HG03060 (cell line): ENCODE measurements at regions not wholly inside any gene's neighbourhood (a gene's known extent, or its start where the extent isn't known, plus 50 kb on each side); places are given as distances from the start of the nearest gene placed in this dataset.
"Not testable (repeated sequence)": the region's sequence is repeated elsewhere in the genome, so short reads cannot be mapped to it uniquely, and the experiment has no call there.

Source experiments
- ATAC-seq: cut with Tn5 transposase; IDR thresholded peaks from one replicate; pipeline ENCODE4 v1.9.1; 2021; ENCODE audit warnings: low read depth, moderate number of reproducible peaks; ENCODE audit not compliant: unreplicated experiment

DNA sequence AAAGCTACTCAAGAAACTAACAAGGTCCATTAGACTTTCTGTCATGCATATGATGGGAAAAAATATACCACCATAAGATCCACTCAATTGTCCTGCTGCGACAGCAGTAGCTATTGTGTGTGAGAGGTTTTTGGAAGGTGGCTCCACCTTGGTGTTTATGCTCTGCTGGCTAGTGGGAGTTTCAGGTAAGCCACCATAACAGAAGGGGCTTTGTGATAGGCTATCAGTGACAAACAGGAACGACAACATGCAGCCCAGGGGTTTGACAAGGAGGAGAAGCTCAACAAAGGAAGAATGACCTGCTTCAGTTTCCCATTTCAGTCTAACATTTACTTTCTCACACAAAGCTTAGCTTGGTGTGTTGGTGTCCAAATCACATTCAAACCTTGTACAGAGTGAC is 182.6 kb downstream of the ATOH1 start:
- ATAC-seq, result no peak

- ATAC-seq, result no peak
Observed at GRCh38 chr4:94014484-94015136, 186.1 kb downstream of the ATOH1 start.

- ATAC-seq, result no peak
Observed at GRCh38 chr4:94015956-94016355, 187.4 kb downstream of the ATOH1 start.

DNA sequence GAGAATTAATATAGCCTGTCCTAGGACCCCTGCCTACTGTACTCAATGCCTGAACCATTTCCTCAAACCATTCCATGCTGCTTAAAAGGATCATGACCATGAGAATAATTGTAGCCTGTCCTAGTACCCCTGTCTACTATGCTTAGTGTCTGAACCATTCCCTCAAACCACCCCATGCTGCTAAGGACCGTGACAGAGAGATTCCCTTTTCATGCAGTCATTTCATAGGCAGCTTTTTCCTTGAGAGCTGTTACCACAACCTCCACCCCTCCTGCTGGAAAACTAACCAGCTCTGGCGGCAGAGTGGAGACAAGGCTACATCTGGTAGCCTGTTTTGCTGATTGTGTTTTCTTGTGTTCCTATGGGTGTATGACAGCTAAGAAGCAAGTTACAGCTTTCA is 174.9 kb upstream of the SMARCAD1 start:
- ATAC-seq, result no peak

GRCh38 chr4:94036964-94037363 is 170.7 kb upstream of the SMARCAD1 start:
- ATAC-seq, result no peak

- ATAC-seq, result no peak
Observed at GRCh38 chr4:94038195-94038594, 169.5 kb upstream of the SMARCAD1 start.

- no peak for ATAC-seq
Observed at GRCh38 chr4:94039226-94039625, 168.4 kb upstream of the SMARCAD1 start.

GRCh38 chr4:94044471-94044870 is 163.2 kb upstream of the SMARCAD1 start:
- ATAC-seq, result not testable (repeated sequence)

- no peak for ATAC-seq
Observed at GRCh38 chr4:94063084-94063483, 144.6 kb upstream of the SMARCAD1 start.

DNA sequence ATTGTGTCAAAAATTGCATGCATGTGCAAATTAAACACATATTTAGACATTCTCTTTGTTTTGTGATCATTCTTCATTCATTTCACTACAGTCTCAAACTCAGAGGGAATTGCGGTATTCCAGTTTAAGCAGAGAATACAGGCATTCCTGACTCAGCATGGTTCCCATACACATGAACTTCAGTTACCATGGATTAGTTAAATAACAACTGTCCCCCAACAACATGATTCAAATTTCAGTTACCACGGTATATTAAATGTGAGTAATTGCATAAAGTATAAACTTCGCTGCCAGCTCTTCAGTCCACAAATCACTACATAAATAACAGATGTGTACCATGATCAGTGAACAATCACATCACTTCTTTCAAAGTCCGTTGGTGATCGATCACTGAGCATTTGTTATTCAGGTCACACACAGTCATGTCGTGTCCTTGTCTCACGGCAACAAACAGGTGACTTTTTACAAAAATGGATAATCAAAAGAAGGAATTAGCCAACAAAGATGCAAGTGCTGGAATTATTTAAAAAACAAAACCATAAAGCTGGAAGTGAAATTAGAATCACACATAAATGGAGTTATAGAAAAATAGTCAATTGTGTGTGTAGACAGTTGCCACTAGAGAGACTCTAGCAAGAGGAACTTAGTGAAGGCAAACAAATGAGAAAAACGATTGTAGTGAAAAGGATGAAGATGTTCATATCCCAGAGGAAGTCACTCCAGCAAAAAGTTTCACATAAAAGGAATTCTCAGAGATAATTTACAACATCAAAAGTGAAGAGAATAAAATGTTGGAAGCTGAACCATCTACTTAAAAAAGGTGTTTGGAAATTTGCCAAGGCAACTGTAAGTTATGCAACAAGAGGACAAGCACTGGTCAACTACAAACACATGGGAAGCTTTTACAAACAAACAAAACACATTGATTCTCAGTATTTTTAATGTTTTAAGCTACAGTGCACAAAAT is 138.6 kb upstream of the SMARCAD1 start:
- ATAC-seq, result no peak

DNA sequence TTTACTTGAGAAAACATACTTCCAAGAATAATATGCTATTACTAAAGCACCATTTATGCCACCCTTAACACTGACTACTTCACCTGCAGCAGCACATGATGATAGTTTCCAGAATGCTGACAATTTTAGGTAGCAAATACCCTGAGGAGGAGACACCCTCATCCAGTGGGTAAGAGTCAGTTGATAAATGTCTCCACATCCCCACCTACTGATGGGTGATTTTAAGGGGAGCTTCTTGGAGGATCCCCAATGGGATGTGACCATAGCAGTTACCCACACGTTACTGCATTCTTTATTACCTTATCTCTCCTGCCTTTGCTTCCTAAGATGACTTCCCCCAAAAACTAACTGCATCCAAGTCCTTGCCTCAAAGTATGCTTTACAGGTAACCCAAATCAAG is 131.2 kb upstream of the SMARCAD1 start:
- ATAC-seq, result no peak

GRCh38 chr4:94084155-94084554 is 123.5 kb upstream of the SMARCAD1 start:
- no peak for ATAC-seq

DNA sequence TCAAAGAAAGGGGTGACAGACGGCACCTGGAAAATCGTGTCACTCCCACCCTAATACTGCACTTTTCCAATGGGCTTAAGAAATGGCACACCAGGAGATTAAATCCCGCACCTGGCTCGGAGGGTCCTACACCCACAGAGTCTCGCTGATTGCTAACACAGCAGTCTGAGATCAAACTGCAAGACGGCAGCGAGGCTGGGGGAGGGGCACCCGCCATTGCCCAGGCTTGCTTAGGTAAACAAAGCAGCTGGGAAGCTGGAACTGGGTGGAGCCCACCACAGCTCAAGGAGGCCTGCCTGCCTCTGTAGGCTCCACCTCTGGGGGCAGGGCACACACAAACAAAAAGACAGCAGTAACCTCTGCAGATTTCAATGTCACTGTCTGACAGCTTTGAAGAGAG is 108.5 kb upstream of the SMARCAD1 start:
- not testable (repeated sequence) for ATAC-seq

DNA sequence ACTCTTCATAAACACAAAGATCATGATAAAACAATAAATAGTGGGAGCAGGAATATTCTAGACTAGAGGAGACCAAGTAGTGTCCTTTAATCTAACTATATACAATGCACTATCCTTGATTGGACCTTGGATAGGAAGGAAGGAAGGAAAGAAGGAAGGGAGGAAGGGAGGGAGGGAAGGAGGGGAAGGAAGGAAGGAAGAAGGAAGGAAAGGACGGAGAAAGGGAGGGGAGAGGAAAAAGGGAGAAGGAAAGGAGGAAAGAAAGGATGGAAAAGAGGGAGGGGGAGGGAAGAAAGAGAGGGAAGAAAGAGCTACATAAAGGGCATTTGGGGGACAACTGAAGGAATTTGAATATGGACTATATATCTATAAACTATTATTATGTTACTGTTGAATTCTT is 95.0 kb upstream of the SMARCAD1 start:
- no peak for ATAC-seq

- no peak for ATAC-seq
Observed at GRCh38 chr4:94115687-94116086, 92.0 kb upstream of the SMARCAD1 start.

DNA sequence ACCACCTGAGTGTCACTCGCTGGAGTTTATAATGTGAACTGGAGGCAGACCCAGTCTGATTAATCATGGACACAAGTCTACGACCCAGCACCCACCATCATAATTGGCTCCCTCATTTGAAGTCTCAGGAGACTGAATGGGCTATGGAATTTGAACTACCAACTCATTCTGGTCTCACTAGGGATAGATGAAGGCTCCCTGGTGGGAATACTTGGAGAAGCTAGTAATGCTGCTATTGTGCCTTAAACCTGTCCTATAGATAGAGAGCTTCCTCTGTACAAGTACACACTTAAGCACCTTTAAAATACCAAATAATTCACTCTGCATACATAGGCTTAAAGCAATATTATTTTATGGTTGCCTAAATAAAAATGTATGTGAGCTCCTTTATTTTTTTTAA is 90.8 kb upstream of the SMARCAD1 start:
- ATAC-seq, result no peak

DNA sequence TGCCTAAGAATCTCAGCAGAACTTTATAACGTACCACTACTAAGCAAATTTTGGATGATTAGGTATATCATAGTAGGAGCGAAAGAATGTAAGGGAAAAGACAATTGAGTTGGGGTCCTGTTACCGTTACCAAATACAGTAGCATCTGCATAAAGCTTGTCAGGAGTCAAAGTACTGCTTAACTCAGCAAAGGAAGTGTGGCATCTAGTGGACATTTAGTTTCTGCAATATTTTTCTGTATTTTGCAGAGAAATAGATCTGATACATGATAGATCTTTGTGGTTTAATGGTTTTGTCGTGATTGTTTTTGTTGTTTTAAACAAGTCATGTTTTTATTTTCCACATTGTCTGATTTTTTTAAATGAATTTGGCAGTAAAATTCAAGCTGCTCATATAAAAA is 81.0 kb upstream of the SMARCAD1 start:
- ATAC-seq, result no peak

DNA sequence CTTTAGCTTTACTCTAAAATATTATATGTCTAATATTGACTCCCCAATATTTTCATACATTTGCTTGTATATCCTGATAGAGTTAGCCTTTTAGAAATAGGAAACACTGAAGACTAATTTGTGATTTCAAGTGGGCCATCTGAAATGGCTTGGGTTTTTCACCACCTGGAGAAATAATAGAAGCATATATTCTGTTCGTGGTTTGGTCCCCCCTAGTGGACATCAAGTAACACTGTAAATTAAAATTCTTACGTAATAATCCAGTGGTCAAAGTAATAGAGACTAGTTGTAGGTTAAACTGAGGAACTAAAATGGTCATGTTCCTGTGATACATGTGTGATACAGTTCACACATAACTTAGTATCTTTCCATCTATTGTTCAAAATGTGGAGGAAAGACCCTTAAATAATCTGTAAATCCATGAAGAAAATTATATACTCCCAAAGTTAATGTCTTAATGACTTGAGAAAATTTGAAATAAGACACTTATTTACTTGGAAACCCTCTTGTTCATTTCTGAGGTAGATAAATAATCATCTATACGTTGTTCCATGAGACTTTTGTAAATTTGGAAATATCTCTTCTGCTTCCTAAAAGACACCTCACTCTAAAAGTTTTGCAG is 79.8 kb upstream of the SMARCAD1 start:
- no peak for ATAC-seq

DNA sequence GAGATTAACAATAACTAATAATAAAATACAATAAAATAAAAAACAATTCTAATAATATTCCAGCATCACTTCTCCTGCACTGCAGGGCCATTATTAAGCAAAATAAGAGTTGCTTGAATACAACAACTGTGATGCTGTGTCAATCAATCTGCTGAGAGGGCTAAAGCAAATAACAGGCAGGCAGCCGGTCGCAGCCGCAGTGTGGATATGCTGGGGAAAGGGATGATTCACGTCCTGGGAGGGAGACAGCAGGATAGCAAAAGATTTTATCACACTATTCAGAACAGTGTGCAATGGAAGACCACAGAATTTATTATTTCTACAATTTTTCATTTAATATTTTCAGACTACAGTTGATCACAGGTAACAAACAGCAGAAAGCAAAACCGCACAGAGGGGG is 76.5 kb upstream of the SMARCAD1 start:
- no peak for ATAC-seq

DNA sequence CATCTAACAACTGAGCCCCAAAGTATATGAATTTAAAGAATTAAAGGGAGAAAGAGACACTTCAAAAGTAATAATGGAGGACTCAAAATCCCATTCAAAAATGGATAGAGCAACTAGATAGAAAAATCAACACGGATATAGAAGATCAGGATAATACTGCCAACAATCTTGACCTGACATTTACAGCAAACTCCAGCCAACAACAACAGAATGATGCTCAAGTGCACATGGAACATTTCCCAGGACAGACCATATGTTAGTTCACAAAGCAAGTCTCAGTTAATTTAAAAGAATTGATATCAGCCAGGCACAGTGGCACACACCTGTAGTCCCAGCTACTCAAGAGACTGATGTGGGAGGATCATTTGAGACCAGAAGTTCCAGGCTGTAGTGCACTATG is 72.0 kb upstream of the SMARCAD1 start:
- ATAC-seq, result no peak

DNA sequence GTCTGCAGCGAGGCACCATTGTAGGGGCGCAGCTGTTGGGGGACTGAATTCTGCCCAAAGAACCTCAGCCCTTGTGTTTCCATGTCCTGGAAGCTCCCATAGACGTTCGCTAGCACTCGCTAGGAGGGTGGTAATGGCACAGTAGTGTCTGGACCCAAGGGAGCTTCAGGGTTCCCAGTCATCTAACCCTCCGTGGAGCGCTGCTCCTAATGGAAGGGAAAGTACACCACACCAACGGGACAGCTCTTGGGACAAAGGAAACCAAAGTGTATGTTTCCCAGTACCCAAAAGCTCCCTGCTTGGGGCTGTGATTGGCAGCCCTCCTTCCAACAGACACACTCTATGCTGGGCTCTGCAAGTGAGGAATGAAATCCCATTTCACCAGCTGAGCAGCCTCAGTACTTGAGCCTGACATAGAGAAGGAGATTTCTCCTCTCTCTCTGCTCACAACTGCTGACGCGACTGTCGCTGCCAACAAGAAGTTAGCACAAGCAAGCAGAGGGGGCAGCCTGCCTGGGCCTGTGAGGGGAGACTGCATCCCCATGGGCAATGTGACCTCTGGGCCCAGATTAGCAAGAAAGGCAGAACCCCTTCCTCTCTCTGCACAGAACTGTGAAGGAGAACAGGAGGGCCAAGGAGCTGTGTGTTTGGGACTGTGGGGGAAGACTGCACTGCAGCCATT is 67.6 kb upstream of the SMARCAD1 start:
- ATAC-seq, result no peak
